Right lobe of liver (tissue), 4 donors: ENCODE measurements at regions not wholly inside any gene's neighbourhood (a gene's known extent, or its start where the extent isn't known, plus 50 kb on each side); places are given as distances from the start of the nearest gene placed in this dataset.

Source experiments
- POLR2A ChIP-seq: fragments of 450-650 bp; IDR thresholded peaks from one replicate; pipeline ENCODE4 v1.6.1; 2017; ENCODE audit warnings: antibody characterized with exemption, mild to moderate bottlenecking
- TF ChIP-seq, protein P1 (sequence below), 4 donors: fragments of 200-600 bp in 3 of 4; fragments of 450-650 bp in 1 of 4; IDR thresholded peaks; one replicate each; pipeline versions ENCODE4 v1.5.1 to v1.8.0; 2016 to 2022; ENCODE audit warnings: antibody characterized with exemption in 4 of 4, mild to moderate bottlenecking in 2 of 4
- donor health status: DM: no; HTN: no; CAD: no.
- donor health status: DM: no; HTN: no; CAD: no.
- donor health status: DM: no; HTN: yes; CAD: no.

DNA sequence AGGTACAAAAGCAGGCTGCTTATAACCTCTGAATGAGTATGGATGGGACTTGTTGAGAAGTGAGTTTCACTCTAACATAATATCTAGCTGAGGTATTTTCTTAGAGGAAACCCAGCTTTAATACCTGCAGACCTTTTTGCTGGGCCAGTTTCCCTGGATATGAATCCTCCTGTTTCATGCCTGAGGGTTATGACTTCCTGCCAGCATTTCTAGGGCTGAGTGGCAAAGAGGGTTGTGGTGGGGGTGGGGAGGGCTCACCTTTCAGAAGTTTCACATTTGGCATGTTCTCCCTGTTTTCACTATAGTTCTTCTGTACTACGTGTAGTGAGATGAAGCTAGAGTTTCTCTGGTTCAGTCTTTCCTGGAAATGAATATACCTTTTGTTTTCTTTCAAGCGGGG is 73.7 kb downstream of the LACC1 start:
- TF ChIP-seq, protein P1, sequence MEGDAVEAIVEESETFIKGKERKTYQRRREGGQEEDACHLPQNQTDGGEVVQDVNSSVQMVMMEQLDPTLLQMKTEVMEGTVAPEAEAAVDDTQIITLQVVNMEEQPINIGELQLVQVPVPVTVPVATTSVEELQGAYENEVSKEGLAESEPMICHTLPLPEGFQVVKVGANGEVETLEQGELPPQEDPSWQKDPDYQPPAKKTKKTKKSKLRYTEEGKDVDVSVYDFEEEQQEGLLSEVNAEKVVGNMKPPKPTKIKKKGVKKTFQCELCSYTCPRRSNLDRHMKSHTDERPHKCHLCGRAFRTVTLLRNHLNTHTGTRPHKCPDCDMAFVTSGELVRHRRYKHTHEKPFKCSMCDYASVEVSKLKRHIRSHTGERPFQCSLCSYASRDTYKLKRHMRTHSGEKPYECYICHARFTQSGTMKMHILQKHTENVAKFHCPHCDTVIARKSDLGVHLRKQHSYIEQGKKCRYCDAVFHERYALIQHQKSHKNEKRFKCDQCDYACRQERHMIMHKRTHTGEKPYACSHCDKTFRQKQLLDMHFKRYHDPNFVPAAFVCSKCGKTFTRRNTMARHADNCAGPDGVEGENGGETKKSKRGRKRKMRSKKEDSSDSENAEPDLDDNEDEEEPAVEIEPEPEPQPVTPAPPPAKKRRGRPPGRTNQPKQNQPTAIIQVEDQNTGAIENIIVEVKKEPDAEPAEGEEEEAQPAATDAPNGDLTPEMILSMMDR (IDR thresholded peaks at IDR 0.05), result no peak
- TF ChIP-seq POLR2A, result no peak
